KMS-11 (cell line): ENCODE measurements at regions not wholly inside any gene's neighbourhood (a gene's known extent, or its start where the extent isn't known, plus 50 kb on each side); places are given as distances from the start of the nearest gene placed in this dataset.

ENCODE experiments used
- H2AFZ ChIP-seq: fragments of 200-600 bp; sonication (generic); 2 replicates; pipeline ENCODE4 v1.6.1; 2016; ENCODE audit warnings: antibody characterized with exemption, mixed run types, low read depth
- H3K27ac ChIP-seq: fragments of 200-600 bp; sonication (generic); 2 replicates; pipeline ENCODE4 v1.6.1; 2016; ENCODE audit warnings: mild to moderate bottlenecking, mixed run types
- H3K27me3 ChIP-seq: fragments of 200-600 bp; sonication (generic); 2 replicates; pipeline ENCODE4 v1.6.1; 2017; ENCODE audit warnings: mild to moderate bottlenecking, low read depth, mixed run types, moderate library complexity; ENCODE audit not compliant: insufficient read depth
- H3K36me3 ChIP-seq: fragments of 200-600 bp; sonication (generic); 2 replicates; pipeline ENCODE4 v1.6.1; 2017; ENCODE audit warnings: mild to moderate bottlenecking, mixed run types; ENCODE audit not compliant: insufficient read depth
- H3K4me1 ChIP-seq: fragments of 200-600 bp; sonication (generic); 2 replicates; pipeline ENCODE4 v1.6.1; 2016; ENCODE audit warnings: mild to moderate bottlenecking, low read depth, mixed run types; ENCODE audit not compliant: poor library complexity, severe bottlenecking
- H3K4me2 ChIP-seq: fragments of 200-600 bp; sonication (generic); 2 replicates; pipeline ENCODE4 v1.7.0; 2016; ENCODE audit warnings: mild to moderate bottlenecking, mixed run types
- H3K4me3 ChIP-seq: fragments of 200-600 bp; sonication (generic); IDR thresholded peaks from 2 replicates; pipeline ENCODE4 v1.6.1; 2017; ENCODE audit warnings: low read depth, low read length, mixed read lengths; ENCODE audit not compliant: insufficient read depth
- H3K79me2 ChIP-seq: fragments of 200-600 bp; sonication (generic); 2 replicates; pipeline ENCODE4 v1.6.1; 2016; ENCODE audit warnings: low read depth, mixed run types; ENCODE audit not compliant: insufficient read depth
- H3K9ac ChIP-seq: fragments of 200-600 bp; sonication (generic); 2 replicates; pipeline ENCODE4 v1.6.1; 2016; ENCODE audit warnings: mild to moderate bottlenecking, mixed run types
- H4K20me1 ChIP-seq: fragments of 200-600 bp; sonication (generic); 2 replicates; pipeline ENCODE4 v1.6.1; 2016; ENCODE audit warnings: mild to moderate bottlenecking, mixed run types; ENCODE audit not compliant: insufficient read depth
- CTCF ChIP-seq: fragments of 200-600 bp; sonication (generic); conservative IDR thresholded peaks from 2 replicates; pipeline ENCODE4 v1.6.1; 2017; ENCODE audit warnings: low read depth, mild to moderate bottlenecking, antibody characterized with exemption, low read length, moderate library complexity, mixed read lengths

- no peak overlapping the region for H3K4me3 ChIP-seq
- no peak overlapping the region for H3K9ac ChIP-seq
- no peak overlapping the region for H2AFZ ChIP-seq
Observed at GRCh38 chr6:12348530-12349511, 58.7 kb downstream of the EDN1 start.

GRCh38 chr6:12350644-12351170 lies 60.5 kb downstream of the EDN1 start:
- no peak overlapping the region for H3K4me3 ChIP-seq
- H3K4me2 ChIP-seq: no peak overlapping the region

More at GRCh38 chr6:12348530-12349511, 58.7 kb downstream of the EDN1 start:
- no peaks in the 10 kb centered on the region for H3K4me1 ChIP-seq
- H3K27ac ChIP-seq: no peak overlapping the region
- H4K20me1 ChIP-seq: no peaks in the 10 kb centered on the region
- no peak overlapping the region for H3K4me2 ChIP-seq
- no peak for TF ChIP-seq CTCF
- H3K79me2 ChIP-seq: no peaks in the 10 kb centered on the region
- H3K36me3 ChIP-seq: no peaks in the 10 kb centered on the region
- no peaks in the 10 kb centered on the region for H3K27me3 ChIP-seq

GRCh38 chr6:12351672-12352071 lies 61.5 kb downstream of the EDN1 start:
- Histone ChIP-seq H3K4me3 (no peak overlapping the region), H3K9ac (no peak overlapping the region), H3K27me3 (no peaks in the 10 kb centered on the region), H3K79me2 (no peaks in the 10 kb centered on the region), H3K27ac (no peak overlapping the region), H3K36me3 (no peaks in the 10 kb centered on the region), H3K4me2 (no peak overlapping the region), H3K4me1 (no peaks in the 10 kb centered on the region), H4K20me1 (no peaks in the 10 kb centered on the region), H2AFZ (no peak overlapping the region)
- TF ChIP-seq CTCF: no peak

More at GRCh38 chr6:12350644-12351170, 60.5 kb downstream of the EDN1 start:
- H3K36me3 ChIP-seq: no peaks in the 10 kb centered on the region
- H4K20me1 ChIP-seq: no peaks in the 10 kb centered on the region
- TF ChIP-seq CTCF: no peak
- H3K4me1 ChIP-seq: no peaks in the 10 kb centered on the region
- no peak overlapping the region for H2AFZ ChIP-seq
- no peak overlapping the region for H3K9ac ChIP-seq
- no peaks in the 10 kb centered on the region for H3K27me3 ChIP-seq
- no peaks in the 10 kb centered on the region for H3K79me2 ChIP-seq
- no peak overlapping the region for H3K27ac ChIP-seq

- H4K20me1 ChIP-seq: no peaks in the 10 kb centered on the region
- H3K36me3 ChIP-seq: no peaks in the 10 kb centered on the region
- H3K4me3 ChIP-seq: no peak overlapping the region
- H3K4me1 ChIP-seq: no peaks in the 10 kb centered on the region
- H3K27ac ChIP-seq: no peak overlapping the region
- no peak for TF ChIP-seq CTCF
- H3K27me3 ChIP-seq: no peaks in the 10 kb centered on the region
- H3K4me2 ChIP-seq: no peak overlapping the region
- H3K9ac ChIP-seq: no peak overlapping the region
- H3K79me2 ChIP-seq: no peaks in the 10 kb centered on the region
- H2AFZ ChIP-seq: no peak overlapping the region
Observed at GRCh38 chr6:12353731-12354130, 63.6 kb downstream of the EDN1 start.
